Fibroblast of skin of left quadriceps (primary cell): ENCODE measurements at regions not wholly inside any gene's neighbourhood (a gene's known extent, or its start where the extent isn't known, plus 50 kb on each side); places are given as distances from the start of the nearest gene placed in this dataset.
A peak's percentile ranks its signal among the peaks of the same experiment; 100 is the strongest.
"Not testable (repeated sequence)": the region's sequence is repeated elsewhere in the genome, so short reads cannot be mapped to it uniquely, and the experiment has no call there.

Source experiments
- DNase-seq, 2 experiments: peaks; one replicate each; pipeline ENCODE4 v3.0.0-alpha.2; 2013; ENCODE audit warnings: low read depth in 2 of 2

DNA sequence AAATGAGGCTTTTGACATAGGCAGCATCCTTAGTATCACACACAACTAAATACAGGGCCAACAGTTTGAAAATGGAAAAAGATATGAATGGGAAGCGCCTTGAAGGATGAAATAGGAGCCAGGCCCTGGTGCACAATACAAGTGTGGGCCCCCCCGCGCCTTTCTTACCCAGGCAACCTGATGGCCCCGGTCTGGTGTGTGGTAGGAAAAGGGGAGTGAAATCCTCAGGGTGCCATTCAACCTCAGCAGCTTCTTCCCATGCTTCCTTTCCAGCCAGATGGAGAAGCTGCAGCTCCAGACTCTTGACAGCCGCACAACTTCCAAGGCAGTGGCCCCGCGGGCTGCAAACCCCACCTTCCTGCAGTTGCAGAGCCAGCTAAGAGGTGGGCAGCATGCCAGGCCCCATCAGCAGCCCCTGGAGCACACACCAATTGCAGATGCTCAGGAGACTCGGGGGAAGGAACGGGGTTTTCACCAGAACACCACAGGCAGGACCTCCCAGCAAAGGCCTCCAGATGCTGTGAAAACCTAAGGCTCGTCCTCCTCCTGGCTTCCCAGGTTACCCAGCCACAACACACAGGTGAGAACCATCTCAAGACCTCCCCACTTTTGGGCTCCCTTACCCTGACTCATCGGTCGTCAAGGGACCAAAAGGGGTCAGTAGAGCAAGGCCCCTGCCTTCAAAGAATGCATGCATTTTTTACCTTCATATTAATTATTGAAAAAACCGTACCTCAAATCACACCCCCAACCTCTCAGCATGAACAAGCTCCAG is 101.6 kb downstream of the CPN2 start:
- peak; percentile 68 to 71 for DNase-seq

GRCh38 chr3:194250098-194251002 is 100.8 kb downstream of the CPN2 start:
- DNase-seq = peak; percentile 93 to 94

- DNase-seq = no peak
These were observed 100.1 kb downstream of the CPN2 start for GRCh38 chr3:194251007-194251406.

- no peak for DNase-seq
These were observed 99.7 kb downstream of the CPN2 start for GRCh38 chr3:194251461-194251860.

DNA sequence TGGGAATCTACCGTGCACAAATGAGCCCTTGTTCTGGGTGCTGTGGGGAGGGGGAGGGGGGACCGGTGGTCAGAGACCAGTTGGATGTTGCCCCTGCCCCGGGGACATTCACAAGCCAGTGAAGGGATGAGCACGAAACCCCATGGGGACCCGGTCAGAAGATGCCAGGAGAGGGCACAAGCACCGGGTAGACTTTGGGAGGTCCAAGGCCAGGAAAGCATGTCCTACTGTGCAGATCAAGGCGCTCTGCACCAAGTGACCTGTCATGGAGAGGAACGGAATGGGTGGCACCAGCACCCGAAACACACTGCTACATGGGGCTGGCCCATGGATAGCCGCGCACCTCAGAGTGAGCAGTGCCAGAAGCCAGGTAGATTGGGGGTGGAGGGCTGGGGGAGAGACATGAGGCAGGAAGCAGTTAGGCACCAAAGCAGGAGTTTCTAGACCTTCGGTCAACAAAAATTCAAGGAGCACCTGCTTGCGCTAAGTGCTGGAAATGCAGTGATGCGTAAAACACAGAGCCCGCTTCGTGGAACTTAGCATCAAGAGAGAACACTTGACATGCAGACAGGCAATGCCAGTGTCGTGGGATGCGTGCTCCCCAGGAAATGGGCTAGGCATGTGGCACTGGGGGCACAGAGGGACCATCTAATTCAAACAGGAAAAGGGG is 99.1 kb downstream of the CPN2 start:
- DNase-seq = no peak

DNA sequence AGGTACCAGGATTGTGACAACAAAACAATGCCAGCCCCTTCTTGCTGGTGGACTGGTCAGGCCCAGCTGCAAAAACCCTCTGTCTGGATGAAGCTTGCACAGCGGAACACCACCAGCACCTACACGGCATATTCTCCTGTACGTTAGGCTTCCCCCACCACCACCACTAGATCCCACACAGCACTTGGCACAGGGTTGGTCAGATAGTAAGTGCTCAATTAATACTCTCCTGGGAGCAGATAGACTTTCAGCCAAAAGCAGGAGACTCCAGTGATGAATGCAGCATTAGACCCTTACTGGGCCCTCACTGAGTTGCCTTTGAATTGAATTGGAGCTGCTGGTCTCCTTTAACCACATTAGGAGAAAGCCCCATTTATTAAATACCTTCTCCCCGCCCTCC is 97.9 kb downstream of the CPN2 start:
- DNase-seq = no peak

DNA sequence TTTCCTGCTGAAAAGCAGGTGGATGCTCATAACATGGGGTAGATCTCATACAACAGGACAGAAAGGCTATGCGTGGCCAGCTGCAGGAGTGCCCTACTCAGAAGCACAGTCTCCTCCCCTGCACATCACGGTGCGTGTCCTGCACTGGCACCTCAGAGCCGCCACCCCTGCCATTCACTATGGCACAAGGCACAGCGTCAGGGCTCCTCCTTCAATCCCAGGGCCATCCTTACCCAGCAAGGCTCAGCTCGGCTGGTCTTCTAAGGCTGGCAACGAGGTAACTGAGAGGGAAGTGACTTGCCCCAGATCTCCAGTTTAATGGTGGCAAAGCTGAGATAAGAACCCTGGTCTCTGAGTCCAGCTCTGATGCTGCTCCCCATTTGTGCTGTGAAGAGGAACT is 97.1 kb downstream of the CPN2 start:
- DNase-seq = no peak

GRCh38 chr3:194255252-194256039 is 95.7 kb downstream of the CPN2 start:
- no peak for DNase-seq

DNA sequence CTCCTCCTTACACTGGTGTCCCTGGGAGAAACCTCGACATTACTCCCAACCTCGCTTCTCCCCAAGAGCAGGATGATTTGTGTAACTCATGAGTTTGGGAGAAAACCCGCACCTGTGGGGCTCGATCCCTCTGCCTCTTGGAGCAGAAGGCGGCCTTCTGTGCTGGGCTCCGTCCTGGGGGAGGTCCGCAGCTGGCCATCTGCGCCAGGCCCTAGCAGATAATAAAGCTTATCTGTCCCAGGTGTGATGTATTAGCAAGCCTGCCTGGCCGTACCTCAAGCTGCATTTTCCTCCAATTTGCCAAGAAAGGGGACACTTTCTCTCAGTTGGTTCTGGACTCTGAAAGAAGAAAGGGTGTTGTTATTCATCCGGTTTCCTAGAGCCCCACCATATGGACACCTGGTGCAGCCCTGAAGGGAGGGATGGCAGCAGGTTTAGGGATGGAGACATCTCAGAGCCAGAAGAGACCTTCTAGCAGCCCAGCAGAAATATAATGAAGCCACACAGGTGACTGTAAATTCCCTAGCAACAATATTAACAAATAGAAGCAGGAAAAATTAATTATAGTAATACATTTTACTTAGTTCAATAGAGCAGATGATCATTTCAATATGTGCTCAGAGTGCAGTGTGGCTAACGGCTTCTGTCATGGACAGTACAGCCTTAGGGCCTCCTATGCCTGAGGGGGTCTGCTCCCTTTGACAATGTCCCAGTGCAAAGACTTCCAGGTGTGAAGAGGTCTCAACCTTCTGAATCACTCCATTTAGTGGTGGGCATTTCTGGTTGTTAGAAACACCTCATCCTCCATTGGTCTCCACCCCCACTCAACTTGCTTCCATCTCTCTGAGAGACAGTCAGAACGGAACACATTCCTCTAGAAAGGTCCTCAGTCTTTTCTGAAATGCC is 94.8 kb downstream of the CPN2 start:
- no peak for DNase-seq

- no peak for DNase-seq
These were observed 93.9 kb downstream of the CPN2 start for GRCh38 chr3:194257151-194257621.

GRCh38 chr3:194257916-194258668 is 93.0 kb downstream of the CPN2 start:
- DNase-seq = no peak

GRCh38 chr3:194259982-194260766 is 91.0 kb downstream of the CPN2 start:
- no peak for DNase-seq

DNA sequence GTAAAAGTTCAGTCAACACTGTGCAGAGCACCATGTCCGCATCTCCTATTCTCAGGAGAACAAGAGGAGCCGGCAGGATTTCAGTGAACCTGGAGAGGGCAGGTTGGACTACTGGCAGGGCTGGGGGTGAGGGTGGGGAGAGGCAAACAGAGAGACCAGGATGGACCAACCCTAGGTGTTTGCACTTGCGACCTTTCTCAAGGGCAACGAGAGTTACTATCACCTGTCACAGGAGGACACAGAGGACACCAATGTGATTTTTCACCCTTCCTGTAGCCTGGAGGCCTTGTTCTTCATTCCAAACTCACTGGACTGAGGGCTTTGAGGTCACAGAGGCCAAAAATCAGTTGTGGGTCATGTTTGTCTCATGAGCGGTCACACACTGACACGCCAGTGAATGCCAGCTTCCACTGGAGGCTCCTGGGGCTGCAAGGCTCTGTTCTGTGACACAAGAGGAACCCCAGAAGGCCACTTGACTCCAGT is 89.5 kb downstream of the CPN2 start:
- DNase-seq = no peak

DNA sequence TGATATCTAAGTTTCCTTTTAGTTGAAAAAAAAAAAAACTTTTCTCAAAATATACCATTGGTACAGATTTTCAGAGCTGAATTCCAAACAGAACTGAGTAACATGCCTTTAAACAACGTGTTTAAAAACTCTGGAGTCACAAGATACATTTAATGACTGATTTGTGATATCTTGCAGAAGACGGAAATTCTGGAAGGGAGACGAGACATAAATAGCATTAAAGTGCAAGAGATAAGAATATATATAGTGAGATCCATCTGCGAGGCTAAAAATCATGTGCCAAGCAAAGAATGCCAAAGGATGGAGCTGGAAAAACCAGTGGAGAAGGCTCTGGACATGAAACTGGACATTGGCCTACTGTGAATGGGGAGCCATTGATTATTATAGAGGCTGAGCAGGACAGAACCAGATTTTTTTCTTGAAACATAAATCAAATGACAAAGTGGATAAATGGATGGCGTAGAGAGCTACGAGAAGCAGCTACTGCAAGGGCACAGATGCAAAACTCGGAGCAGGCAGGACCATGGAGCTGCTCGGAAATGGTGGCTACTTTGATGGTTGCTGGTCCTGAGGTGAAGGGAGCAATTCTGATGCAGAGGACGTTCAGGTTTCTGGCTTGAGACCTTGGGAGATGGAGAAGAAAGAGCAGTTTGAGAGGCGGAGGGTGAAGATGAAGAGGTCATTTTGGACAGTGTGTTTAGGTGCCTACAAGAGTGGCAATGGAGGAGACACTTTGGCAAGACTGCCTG is 88.8 kb downstream of the CPN2 start:
- no peak for DNase-seq

- no peak for DNase-seq
These were observed 88.2 kb downstream of the CPN2 start for GRCh38 chr3:194262925-194263305.

DNA sequence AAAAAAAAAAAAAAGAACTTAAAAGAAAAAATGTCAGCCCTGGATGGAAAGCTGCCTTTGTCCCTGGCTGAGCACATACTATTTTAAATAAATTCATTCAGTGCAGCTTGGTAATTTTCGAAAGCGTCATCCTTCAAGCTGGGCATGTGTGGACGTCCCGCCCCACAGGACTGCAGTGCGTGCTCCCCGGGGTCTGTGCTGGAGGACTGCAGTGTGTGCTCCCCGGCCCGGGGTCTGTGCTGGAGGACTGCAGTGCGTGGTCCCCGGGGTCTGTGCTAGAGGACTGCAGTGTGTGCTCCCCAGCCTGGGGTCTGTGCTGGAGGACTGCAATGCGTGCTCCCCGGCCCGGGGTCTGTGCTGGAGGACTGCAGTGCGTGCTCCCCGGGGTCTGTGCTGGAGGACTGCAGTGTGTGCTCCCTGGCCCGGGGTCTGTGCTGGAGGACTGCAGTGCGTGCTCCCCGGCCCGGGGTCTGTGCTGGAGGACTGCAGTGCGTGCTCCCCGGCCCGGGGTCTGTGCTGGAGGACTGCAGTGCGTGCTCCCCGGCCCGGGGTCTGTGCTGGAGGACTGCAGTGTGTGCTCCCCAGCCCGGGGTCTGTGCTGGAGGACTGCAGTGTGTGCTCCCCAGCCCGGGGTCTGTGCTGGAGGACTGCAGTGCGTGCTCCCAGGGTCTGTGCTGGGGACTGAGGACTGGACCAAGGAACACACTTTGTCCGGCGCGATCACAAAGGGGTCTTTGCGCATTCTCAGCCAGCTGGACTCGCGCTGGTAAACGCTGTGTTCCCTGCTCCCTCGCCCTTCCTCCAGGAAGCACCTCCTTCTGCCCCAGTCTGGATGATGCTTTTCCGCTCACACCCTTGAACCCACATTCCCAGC is 86.3 kb downstream of the CPN2 start:
- DNase-seq = not testable (repeated sequence)

DNA sequence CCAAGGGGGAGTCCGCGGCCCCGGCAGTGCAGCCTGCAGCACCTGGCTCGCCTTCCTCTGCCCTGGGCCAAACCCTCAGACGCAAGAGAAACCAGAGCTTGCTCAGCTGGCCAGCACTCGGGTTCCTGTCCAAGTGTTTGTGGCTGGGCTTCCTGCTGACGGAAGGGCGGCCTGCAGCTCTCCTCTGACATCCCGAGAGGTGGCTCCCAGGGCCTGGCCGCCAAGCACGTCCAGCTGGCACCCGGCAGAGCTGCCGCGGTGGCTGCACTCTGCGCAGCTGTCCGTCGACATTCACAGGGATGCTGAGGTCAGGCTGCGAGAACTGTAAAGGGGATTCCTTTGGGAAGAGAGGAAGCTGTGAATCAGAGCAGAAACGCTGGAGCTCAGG is 85.6 kb downstream of the CPN2 start:
- DNase-seq = no peak
